GM12874 (cell line): ENCODE measurements at regions not wholly inside any gene's neighbourhood (a gene's known extent, or its start where the extent isn't known, plus 50 kb on each side); places are given as distances from the start of the nearest gene placed in this dataset.

Experiments used
- CTCF ChIP-seq: IDR thresholded peaks from 2 replicates; pipeline ENCODE4 v1.5.1; 2011; ENCODE audit warnings: low read depth, mild to moderate bottlenecking, control low read depth, low read length, moderate library complexity; ENCODE audit not compliant: insufficient read depth

GRCh38 chr5:122680623-122681350, 94.1 kb upstream of the SNX2 start:
- no peak for TF ChIP-seq CTCF

- no peak for TF ChIP-seq CTCF
Observed at GRCh38 chr5:122683631-122684030, 91.2 kb upstream of the SNX2 start.

GRCh38 chr5:122690266-122690665, 84.6 kb upstream of the SNX2 start:
- TF ChIP-seq CTCF: no peak

- no peak for TF ChIP-seq CTCF
Observed at GRCh38 chr5:122691931-122692330, 82.9 kb upstream of the SNX2 start.

- no peak for TF ChIP-seq CTCF
Observed at GRCh38 chr5:122693963-122694362, 80.9 kb upstream of the SNX2 start.

- no peak for TF ChIP-seq CTCF
Observed at GRCh38 chr5:122694884-122695283, 80.0 kb upstream of the SNX2 start.

GRCh38 chr5:122697191-122697590, 77.7 kb upstream of the SNX2 start:
- no peak for TF ChIP-seq CTCF
